Lower lobe of right lung (tissue), 2 donors: ENCODE measurements at regions not wholly inside any gene's neighbourhood (a gene's known extent, or its start where the extent isn't known, plus 50 kb on each side); places are given as distances from the start of the nearest gene placed in this dataset.

Experiments used
- ATAC-seq, 2 donors: fragments of 200-7000 bp; cut with Tn5 transposase; one replicate each; pipeline ENCODE4 v1.9.1; 2020 to 2022; ENCODE audit warnings: mild to moderate bottlenecking in 2 of 2, moderate library complexity in 2 of 2
- DNase-seq: peaks from one replicate; pipeline ENCODE4 v3.0.0-alpha.2; 2020
- H3K27ac ChIP-seq: fragments of 200-600 bp; one replicate; pipeline ENCODE4 v1.8.0; 2022
- H3K27me3 ChIP-seq: fragments of 200-600 bp; one replicate; pipeline ENCODE4 v1.8.0; 2022; ENCODE audit warnings: low read depth
- H3K36me3 ChIP-seq: fragments of 200-600 bp; one replicate; pipeline ENCODE4 v1.8.0; 2022; ENCODE audit warnings: mild to moderate bottlenecking
- H3K4me1 ChIP-seq: fragments of 200-600 bp; one replicate; pipeline ENCODE4 v1.8.0; 2022
- H3K4me3 ChIP-seq: fragments of 200-600 bp; one replicate; pipeline ENCODE4 v1.8.0; 2022; ENCODE audit warnings: mild to moderate bottlenecking
- H3K9me3 ChIP-seq: fragments of 200-600 bp; one replicate; pipeline ENCODE4 v1.8.0; 2022
- intact Hi-C: fragments of 100-400 bp; cut with DNase I; formaldehyde crosslinking; loops from one replicate; pipeline ENCODE4 v1.11.0; 2022
- TF ChIP-seq, protein P1 (sequence below): fragments of 200-600 bp; IDR thresholded peaks from one replicate; pipeline ENCODE4 v1.8.0; 2022; ENCODE audit warnings: antibody characterized with exemption, mild to moderate bottlenecking
- donor health status: DM: no; HTN: yes; CAD: no; lungs with severe emphysema.

DNA sequence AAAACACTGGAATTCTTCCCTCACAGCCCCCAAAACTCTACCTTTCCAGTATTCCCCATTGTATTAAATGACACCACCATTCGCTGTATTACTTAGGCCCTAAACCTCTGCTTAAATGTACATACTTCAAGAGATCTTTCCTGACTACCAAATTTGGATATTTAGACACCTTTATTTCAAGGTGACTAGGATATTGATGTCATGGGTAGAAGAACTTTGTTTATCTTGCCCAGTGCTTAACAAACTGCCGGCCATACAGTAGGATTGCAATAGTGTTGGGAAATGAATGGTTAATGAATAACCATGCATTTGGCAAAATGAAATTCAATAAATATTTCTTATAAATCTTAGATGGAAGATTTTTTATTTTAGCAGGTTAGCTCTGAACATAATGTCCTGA, 86.2 kb upstream of the CA10 start:
- Histone ChIP-seq H3K27me3 (no peaks in the 10 kb centered on the region), H3K4me1 (no peaks in the 10 kb centered on the region), H3K9me3 (no peaks in the 10 kb centered on the region), H3K36me3 (no peaks in the 10 kb centered on the region), H3K4me3 (no peak overlapping the region), H3K27ac (no peak overlapping the region)
- TF ChIP-seq, protein P1, sequence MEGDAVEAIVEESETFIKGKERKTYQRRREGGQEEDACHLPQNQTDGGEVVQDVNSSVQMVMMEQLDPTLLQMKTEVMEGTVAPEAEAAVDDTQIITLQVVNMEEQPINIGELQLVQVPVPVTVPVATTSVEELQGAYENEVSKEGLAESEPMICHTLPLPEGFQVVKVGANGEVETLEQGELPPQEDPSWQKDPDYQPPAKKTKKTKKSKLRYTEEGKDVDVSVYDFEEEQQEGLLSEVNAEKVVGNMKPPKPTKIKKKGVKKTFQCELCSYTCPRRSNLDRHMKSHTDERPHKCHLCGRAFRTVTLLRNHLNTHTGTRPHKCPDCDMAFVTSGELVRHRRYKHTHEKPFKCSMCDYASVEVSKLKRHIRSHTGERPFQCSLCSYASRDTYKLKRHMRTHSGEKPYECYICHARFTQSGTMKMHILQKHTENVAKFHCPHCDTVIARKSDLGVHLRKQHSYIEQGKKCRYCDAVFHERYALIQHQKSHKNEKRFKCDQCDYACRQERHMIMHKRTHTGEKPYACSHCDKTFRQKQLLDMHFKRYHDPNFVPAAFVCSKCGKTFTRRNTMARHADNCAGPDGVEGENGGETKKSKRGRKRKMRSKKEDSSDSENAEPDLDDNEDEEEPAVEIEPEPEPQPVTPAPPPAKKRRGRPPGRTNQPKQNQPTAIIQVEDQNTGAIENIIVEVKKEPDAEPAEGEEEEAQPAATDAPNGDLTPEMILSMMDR: no peak
- intact Hi-C loops: no loop called here
- DNase-seq (no peak), ATAC-seq (no peak)

DNA sequence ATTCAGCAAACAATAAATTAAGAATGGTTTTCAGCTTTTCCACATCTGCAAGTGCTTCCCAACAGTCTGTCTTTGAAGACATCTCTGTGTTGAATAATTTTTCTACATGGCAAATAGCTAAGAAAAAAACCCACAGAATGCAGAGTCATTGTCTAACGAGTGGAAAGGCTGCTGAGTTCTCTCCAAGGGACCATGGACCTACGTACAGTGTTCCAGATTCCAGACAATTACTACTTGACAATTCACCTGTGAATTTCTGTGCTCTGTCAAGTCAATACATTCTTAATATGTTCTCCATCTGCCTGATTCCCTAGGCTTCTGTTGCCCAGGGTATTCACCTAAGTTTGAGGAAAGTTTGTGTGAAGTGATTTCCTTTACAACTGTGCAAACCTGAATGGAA, 83.8 kb upstream of the CA10 start:
- TF ChIP-seq, protein P1: no peak
- Histone ChIP-seq H3K36me3 (no peaks in the 10 kb centered on the region), H3K27ac (no peak overlapping the region), H3K4me1 (no peaks in the 10 kb centered on the region), H3K27me3 (no peaks in the 10 kb centered on the region), H3K4me3 (no peak overlapping the region), H3K9me3 (no peaks in the 10 kb centered on the region)
- ATAC-seq: no peak
- DNase-seq: no peak
- intact Hi-C loops: no loop called here

DNA sequence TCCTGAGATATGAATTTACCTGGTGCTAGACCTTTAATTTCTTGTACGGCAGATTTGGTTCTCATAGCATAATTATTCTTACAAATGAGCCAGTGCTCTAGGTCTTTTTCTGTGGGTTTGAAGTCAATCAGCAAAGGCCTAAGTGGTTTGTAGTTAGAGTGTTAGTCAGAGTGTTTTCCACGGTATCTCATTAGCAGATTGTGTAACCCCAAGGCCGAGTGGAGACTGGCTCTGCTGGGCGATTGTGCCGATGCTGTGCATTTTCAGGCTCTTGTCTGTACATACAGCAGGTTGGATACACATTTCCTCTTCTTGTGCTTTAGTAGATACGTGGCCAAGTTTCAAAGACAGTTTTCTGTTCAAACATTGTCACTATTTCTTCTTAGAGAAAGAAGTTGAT, 78.6 kb upstream of the CA10 start:
- H3K9me3 ChIP-seq: no peaks in the 10 kb centered on the region
- no peaks in the 10 kb centered on the region for H3K36me3 ChIP-seq
- ATAC-seq: no peak
- no peaks in the 10 kb centered on the region for H3K4me1 ChIP-seq
- TF ChIP-seq, protein P1: no peak
- no peak overlapping the region for H3K27ac ChIP-seq
- intact Hi-C loops: no loop called here
- H3K4me3 ChIP-seq: no peak overlapping the region
- no peak for DNase-seq
- no peaks in the 10 kb centered on the region for H3K27me3 ChIP-seq

DNA sequence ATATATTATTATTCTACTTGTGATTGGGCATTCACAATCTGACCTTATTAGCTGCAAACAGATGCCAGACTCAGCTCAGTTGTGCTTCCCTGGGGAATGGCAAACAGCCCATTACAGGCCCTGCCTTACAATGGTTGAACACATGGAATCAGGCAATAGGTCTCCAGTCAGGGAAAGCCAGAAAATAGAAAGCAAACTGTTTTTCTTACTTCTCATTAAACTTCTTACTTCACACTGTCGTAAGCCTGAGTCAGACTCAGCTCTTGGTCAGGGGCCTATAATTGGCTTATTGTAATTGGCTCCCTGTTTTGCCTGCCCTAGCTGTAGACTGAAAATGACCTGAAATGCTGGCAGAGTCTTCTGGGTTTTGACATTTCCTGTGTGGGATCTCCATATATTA, 77.0 kb upstream of the CA10 start:
- Histone ChIP-seq H3K4me1 (no peaks in the 10 kb centered on the region), H3K9me3 (no peaks in the 10 kb centered on the region), H3K27me3 (no peaks in the 10 kb centered on the region), H3K27ac (no peak overlapping the region), H3K4me3 (no peak overlapping the region), H3K36me3 (no peaks in the 10 kb centered on the region)
- DNase-seq (no peak), ATAC-seq (no peak)
- TF ChIP-seq, protein P1: no peak
- intact Hi-C loops: no loop called here

DNA sequence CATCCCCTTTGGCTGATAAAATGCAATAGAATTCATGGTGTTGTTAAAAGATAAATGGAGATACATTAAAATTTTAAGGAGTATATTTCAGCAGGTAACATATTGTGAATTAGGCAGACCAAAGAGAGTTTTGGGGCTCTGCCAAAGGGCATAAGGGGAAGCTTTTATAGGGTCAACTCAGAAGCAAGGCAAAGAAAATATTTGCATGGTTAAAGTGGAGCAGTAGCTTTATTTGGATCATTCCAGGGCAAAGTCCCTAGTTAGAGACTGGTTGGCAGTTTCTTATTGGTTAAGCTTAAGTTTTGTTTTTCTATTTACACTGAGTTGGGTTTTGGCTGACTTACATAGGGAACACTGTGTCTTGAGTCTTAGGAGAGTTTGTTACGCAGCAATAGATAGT, 75.1 kb upstream of the CA10 start:
- Histone ChIP-seq H3K9me3 (no peaks in the 10 kb centered on the region), H3K36me3 (no peaks in the 10 kb centered on the region), H3K4me3 (no peak overlapping the region), H3K4me1 (no peaks in the 10 kb centered on the region), H3K27me3 (no peaks in the 10 kb centered on the region), H3K27ac (no peak overlapping the region)
- no peak for DNase-seq
- TF ChIP-seq, protein P1: no peak
- no peak for ATAC-seq
- intact Hi-C loops: no loop called here

DNA sequence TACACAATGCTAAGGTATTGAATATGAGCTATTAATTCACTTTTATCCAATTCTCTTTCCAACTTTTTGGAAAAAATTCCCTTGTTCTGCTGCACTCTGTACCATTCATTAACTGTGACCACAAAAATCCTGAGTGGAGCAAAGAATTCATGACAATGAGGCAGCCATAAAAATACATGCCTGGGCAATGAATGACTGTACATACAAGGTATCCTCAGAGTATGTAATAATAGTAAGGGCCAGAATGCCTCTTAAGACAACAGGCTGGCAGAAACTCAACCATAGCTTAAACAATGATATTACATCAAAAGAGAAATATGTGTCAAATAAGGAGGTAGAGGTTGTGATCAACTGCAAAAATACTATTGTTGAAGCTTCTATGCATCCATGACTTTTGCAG, 74.7 kb upstream of the CA10 start:
- Histone ChIP-seq H3K9me3 (no peaks in the 10 kb centered on the region), H3K4me1 (no peaks in the 10 kb centered on the region), H3K4me3 (no peak overlapping the region), H3K27me3 (no peaks in the 10 kb centered on the region), H3K27ac (no peak overlapping the region), H3K36me3 (no peaks in the 10 kb centered on the region)
- DNase-seq (no peak), ATAC-seq (no peak)
- intact Hi-C loops: no loop called here
- TF ChIP-seq, protein P1: no peak
